DLD1 (cell line): ENCODE measurements at regions not wholly inside any gene's neighbourhood (a gene's known extent, or its start where the extent isn't known, plus 50 kb on each side); places are given as distances from the start of the nearest gene placed in this dataset.

ENCODE experiments used
- in situ Hi-C: cut with HindIII; loops from 2 replicates; pipeline ENCODE4 v1.10.0; 2017; ENCODE audit warnings: low sequenced_read_pairs

- in situ Hi-C loops: no loop called here
These were observed 289.5 kb upstream of the MPDZ start for GRCh38 chr9:13568841-13569601.

GRCh38 chr9:13568405-13568804, 288.9 kb upstream of the MPDZ start:
- in situ Hi-C loops: no loop called here

- in situ Hi-C loops: no loop called here
These were observed 288.3 kb upstream of the MPDZ start for GRCh38 chr9:13567833-13568232.

GRCh38 chr9:13557746-13558145, 278.3 kb upstream of the MPDZ start:
- in situ Hi-C loops: no loop called here

- in situ Hi-C loops: no loop called here
These were observed 277.2 kb upstream of the MPDZ start for GRCh38 chr9:13556656-13557055.

GRCh38 chr9:13555989-13556500, 276.6 kb upstream of the MPDZ start:
- in situ Hi-C loops: no loop called here

GRCh38 chr9:13555516-13555915, 276.0 kb upstream of the MPDZ start:
- in situ Hi-C loops: no loop called here

- in situ Hi-C loops: no loop called here
These were observed 275.1 kb upstream of the MPDZ start for GRCh38 chr9:13554626-13555025.

- in situ Hi-C loops: no loop called here
These were observed 273.2 kb upstream of the MPDZ start for GRCh38 chr9:13552606-13553215.

- in situ Hi-C loops: no loop called here
These were observed 271.0 kb upstream of the MPDZ start for GRCh38 chr9:13550519-13550918.

GRCh38 chr9:13548535-13548934, 269.0 kb upstream of the MPDZ start:
- in situ Hi-C loops: no loop called here

- in situ Hi-C loops: no loop called here
These were observed 255.6 kb upstream of the MPDZ start for GRCh38 chr9:13535141-13535540.

GRCh38 chr9:13534006-13534405, 254.5 kb upstream of the MPDZ start:
- in situ Hi-C loops: no loop called here

GRCh38 chr9:13532407-13532806, 252.9 kb upstream of the MPDZ start:
- in situ Hi-C loops: no loop called here

- in situ Hi-C loops: no loop called here
These were observed 250.0 kb upstream of the MPDZ start for GRCh38 chr9:13529321-13530104.

- in situ Hi-C loops: no loop called here
These were observed 244.8 kb upstream of the MPDZ start for GRCh38 chr9:13524245-13524644.

GRCh38 chr9:13520069-13520468, 240.6 kb upstream of the MPDZ start:
- in situ Hi-C loops: no loop called here

- in situ Hi-C loops: no loop called here
These were observed 234.4 kb upstream of the MPDZ start for GRCh38 chr9:13513716-13514444.

- in situ Hi-C loops: no loop called here
These were observed 233.8 kb upstream of the MPDZ start for GRCh38 chr9:13513286-13513685.

GRCh38 chr9:13508681-13509080, 229.2 kb upstream of the MPDZ start:
- in situ Hi-C loops: no loop called here

GRCh38 chr9:13508086-13508485, 228.6 kb upstream of the MPDZ start:
- in situ Hi-C loops: no loop called here
